Activated naive CD8-positive, alpha-beta T cell treated with anti-CD3 and anti-CD28 coated beads, Interleukin-2, amount 50 U/mL, for 24 hours (primary cell): ENCODE measurements at regions not wholly inside any gene's neighbourhood (a gene's known extent, or its start where the extent isn't known, plus 50 kb on each side); places are given as distances from the start of the nearest gene placed in this dataset.

Source experiments
- ATAC-seq: fragments of 150-1000 bp; cut with Tn5 transposase; one replicate; pipeline ENCODE4 v1.10.0; 2021
- DNase-seq: peaks from one replicate; pipeline ENCODE4 v3.0.0; 2021
- H3K27ac Mint-ChIP-seq: one replicate; pipeline ENCODE4 v1.8.0; 2021; ENCODE audit warnings: mild to moderate bottlenecking, mixed read lengths
- H3K27me3 Mint-ChIP-seq: one replicate; pipeline ENCODE4 v1.8.0; 2021; ENCODE audit warnings: mixed read lengths
- H3K36me3 Mint-ChIP-seq: one replicate; pipeline ENCODE4 v1.8.0; 2021; ENCODE audit warnings: low read depth, mixed read lengths
- H3K4me1 Mint-ChIP-seq: one replicate; pipeline ENCODE4 v1.8.0; 2021; ENCODE audit warnings: mixed read lengths
- H3K4me3 Mint-ChIP-seq: one replicate; pipeline ENCODE4 v1.8.0; 2021; ENCODE audit warnings: mild to moderate bottlenecking, moderate library complexity, mixed read lengths
- H3K9me3 Mint-ChIP-seq: one replicate; pipeline ENCODE4 v1.8.0; 2021; ENCODE audit warnings: mixed read lengths

DNA sequence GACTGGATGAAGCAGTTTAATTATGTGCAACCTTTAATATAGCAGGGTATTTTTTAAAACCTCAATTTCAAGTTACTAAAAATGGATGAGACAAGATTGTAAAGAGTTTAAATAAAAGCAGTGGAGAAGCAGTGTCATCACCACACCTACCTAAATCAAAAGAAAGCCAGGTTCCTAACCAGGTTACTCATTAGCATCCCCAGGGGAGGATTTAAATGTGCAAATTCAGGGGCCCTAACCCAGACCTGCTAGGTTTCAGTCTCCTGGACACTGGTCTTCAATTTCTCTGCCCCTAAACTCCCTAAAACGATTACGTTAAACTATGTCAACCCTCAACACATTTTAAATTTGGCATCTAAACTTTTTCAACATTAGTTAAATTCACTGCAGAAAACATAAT, 116.9 kb upstream of the KLF3 start:
- Mint-ChIP-seq H3K9me3 (peaks cover 6% of the 10 kb centered on the region), H3K4me3 (no peak overlapping the region), H3K4me1 (no peaks in the 10 kb centered on the region), H3K27me3 (no peaks in the 10 kb centered on the region), H3K27ac (no peak overlapping the region), H3K36me3 (no peaks in the 10 kb centered on the region)
- DNase-seq (no peak), ATAC-seq (no peak)

DNA sequence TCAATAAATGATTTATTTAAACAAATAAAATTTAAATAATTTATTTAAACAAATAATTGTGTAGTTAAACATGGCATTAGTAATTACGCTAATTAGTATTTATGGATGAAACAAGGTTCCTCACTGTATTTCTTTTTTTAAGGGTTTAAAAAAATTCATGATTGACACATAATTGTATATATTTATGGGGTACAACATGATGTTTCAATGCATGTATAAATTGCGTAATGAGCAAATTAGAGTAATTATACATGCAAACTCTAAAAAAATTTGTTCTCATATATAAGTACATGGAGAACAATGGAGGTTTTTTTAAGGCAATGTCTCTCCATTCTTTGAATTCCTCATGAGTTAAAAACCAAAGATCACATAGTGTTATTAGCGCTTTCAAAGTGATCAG, 115.7 kb upstream of the KLF3 start:
- no peaks in the 10 kb centered on the region for H3K4me1 Mint-ChIP-seq
- no peaks in the 10 kb centered on the region for H3K36me3 Mint-ChIP-seq
- H3K9me3 Mint-ChIP-seq: peaks cover 6% of the 10 kb centered on the region
- no peak for DNase-seq
- no peak for ATAC-seq
- H3K27me3 Mint-ChIP-seq: no peaks in the 10 kb centered on the region
- H3K4me3 Mint-ChIP-seq: no peak overlapping the region
- H3K27ac Mint-ChIP-seq: no peak overlapping the region

DNA sequence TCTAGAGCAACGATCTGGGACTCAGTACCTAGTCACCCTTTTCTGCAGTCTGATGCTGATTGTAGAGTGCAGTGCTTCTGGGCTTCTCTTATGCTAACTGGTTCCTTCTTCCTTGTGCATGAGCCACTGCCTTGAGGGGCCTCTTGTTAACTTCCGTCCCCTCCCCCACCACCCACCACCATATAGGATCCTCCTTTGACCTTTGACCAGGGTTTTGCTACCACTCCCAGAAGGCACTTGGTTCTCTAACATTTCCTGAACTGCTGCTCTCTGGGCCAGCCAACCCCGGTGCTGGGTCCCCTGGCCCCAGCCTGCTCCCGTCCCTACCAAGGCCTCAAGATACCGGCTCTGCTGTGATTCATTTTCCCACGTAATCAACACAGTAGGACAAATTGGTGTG, 104.6 kb upstream of the KLF3 start:
- Mint-ChIP-seq H3K9me3 (peaks cover 14% of the 10 kb centered on the region), H3K36me3 (no peaks in the 10 kb centered on the region), H3K4me1 (peaks cover 14% of the 10 kb centered on the region), H3K4me3 (no peak overlapping the region), H3K27ac (no peak overlapping the region), H3K27me3 (no peaks in the 10 kb centered on the region)
- no peak for DNase-seq
- ATAC-seq: no peak

DNA sequence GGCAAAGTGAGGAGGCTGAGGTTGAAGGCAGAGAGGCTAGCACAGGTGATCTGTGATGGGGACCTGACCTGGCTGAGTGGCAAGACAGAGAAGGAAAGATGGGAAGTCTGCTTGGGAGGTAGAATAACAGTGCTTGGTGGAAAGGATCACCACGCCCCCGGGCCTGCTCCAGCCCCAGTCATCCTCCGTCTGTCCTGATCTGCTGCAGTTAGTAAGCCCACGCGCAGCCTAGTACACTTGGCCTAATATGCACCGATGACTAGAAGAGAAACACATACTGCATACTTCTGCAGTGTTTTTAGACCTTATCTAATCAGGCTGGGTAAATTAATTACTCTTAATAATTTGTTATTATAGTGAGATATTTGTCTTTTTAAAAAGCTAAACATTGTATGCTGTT, 103.7 kb upstream of the KLF3 start:
- H3K36me3 Mint-ChIP-seq: no peaks in the 10 kb centered on the region
- peaks cover 14% of the 10 kb centered on the region for H3K4me1 Mint-ChIP-seq
- peaks cover 7% of the 10 kb centered on the region for H3K9me3 Mint-ChIP-seq
- no peak overlapping the region for H3K27ac Mint-ChIP-seq
- H3K4me3 Mint-ChIP-seq: no peak overlapping the region
- ATAC-seq (no peak), DNase-seq (no peak)
- no peaks in the 10 kb centered on the region for H3K27me3 Mint-ChIP-seq

DNA sequence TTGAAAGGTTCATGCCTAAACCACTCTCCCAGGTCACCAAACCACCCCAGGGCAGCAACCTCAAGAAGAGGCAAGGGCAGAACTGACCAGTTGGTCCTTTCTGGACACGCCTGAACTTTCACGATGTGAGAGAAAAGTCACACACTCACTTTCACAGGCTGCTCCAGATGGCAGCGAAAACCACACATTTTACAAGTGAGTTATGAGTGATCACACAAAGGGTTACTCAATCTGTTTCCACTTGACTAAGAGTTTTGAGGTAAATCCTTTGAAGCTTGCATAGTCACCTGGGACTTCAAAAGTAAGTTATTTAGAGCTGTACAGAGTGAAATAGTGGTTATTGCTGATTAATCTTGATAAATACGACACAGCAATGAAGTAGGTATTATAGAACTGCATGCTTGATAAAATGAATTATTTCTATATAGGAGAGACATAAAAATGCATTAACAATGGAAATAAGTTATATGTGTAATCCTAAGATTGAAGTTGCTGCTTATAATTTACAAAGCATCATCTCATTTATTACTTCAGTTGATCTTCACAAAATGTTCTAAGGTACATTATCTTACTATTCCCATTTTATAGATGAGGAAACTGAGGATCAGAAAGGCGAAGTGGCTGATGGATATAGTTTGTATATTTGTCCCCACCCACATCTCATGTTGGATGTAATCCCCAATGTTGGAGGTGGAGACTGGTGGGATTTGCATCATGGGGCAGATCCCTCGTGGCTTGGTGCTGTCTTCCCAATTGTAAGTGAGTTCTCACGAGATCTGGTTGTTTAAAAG, 103.0 kb upstream of the KLF3 start:
- H3K27me3 Mint-ChIP-seq: no peaks in the 10 kb centered on the region
- DNase-seq (no peak), ATAC-seq (peak; percentile 92)
- H3K36me3 Mint-ChIP-seq: no peaks in the 10 kb centered on the region
- peaks cover 2% of the 10 kb centered on the region for H3K9me3 Mint-ChIP-seq
- H3K4me1 Mint-ChIP-seq: peaks cover 14% of the 10 kb centered on the region
- H3K4me3 Mint-ChIP-seq: no peak overlapping the region
- H3K27ac Mint-ChIP-seq: no peak overlapping the region

DNA sequence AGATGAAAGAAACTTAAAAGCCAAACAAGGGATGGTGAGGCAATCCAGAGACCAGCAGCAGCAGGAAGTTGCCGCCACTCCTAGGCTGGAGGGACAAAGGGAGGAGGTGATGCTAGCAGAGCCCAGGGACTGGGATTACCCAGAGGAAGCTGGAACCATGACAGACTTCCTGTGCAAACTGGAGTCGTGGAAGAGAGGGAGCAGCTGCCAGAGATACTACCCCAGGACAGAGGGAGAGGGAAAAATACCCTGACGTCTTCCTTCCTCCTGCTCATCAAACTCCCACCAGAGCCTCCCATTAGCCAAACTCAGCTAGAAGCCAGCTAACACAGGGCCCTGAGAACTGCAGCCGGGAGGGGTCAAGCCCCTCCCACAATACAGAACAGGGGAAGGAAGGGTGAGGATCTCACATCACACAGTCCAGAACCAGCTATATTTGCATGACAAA, 101.2 kb upstream of the KLF3 start:
- no peak overlapping the region for H3K27ac Mint-ChIP-seq
- no peak for DNase-seq
- no peaks in the 10 kb centered on the region for H3K27me3 Mint-ChIP-seq
- no peaks in the 10 kb centered on the region for H3K36me3 Mint-ChIP-seq
- no peak overlapping the region for H3K4me3 Mint-ChIP-seq
- no peak for ATAC-seq
- H3K9me3 Mint-ChIP-seq: no peaks in the 10 kb centered on the region
- peaks cover 17% of the 10 kb centered on the region for H3K4me1 Mint-ChIP-seq

DNA sequence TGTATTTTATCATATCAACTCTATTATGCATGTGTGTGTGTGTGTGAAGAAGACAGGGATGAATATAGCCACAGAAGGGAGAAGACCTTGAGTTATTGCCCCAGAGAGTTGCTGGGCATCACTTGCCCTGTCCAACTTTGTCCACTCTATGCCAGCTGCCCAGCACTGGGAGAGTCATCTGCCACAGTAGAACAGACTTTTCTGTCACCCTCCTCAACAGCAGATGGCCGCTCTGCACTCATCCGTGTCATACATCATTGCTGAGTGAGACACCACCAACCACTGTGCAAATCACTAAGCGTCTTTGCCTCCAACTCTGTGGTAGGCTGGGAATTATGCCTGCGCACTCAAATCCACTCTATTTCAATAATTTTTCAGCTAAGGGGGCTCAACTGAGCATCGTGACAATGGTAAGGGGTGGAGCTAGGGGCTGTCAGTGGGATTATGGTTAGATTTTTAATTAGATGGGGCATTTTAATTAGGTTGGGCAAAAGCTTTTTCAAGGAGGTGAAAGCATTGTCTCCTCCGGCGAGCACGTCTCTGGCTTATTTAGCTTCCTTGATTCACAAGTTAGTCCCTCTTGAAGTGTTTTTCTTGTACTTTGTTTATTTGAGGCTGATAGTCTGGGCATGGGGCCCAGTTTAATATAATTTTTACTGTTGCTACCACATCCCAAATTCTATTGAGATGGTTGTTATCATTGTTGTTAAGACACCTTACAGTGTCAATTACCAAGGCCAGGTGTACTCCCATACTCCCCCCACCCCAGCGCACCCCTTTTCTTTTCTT, 100.1 kb upstream of the KLF3 start:
- Mint-ChIP-seq H3K9me3 (no peaks in the 10 kb centered on the region), H3K4me3 (no peak overlapping the region), H3K27me3 (no peaks in the 10 kb centered on the region), H3K4me1 (peaks cover 17% of the 10 kb centered on the region), H3K36me3 (no peaks in the 10 kb centered on the region), H3K27ac (no peak overlapping the region)
- ATAC-seq (no peak), DNase-seq (no peak)

DNA sequence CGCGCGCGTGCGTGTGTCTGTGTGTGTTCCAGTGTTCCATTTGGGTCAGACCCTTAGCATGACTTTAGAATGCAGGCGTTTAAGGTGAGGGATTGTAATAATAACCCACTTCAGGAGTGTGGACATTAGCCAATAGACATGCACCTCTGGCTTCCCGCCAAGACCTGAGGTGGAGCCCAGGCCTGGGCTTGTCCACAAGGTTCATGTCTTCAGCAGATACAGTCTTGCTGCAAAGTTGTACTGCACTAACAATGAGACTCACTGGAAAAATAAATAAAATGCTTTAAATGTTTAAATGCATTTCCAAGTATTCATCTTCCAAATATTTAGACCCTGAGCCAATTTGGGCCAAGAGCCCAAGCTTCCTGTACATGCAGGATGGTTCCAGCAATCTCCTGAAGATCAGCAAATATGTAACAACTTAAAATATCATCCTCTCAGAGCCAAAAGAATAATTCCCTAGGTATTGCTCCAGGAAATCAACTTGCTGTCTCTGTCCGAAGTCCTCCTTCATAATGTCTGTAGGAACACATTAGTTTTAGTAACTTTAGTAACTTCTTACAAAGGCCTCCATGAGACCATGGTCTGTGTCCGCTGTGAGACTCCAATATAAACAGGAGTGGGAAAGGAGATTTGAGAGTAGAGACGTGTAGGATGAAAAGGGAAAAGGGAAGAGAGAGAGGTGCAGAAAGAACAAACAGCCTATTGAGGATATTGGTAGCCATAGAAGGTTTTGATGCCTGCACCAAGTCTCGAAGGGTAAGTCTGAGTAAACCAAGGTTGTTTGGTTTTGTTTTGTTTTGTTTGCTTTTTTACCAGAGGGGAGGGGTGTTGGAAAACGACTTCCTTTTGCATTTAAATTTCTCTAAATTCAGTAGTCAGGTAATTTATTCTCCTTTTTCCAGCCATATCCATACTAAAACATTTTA, 98.5 kb upstream of the KLF3 start:
- H3K27ac Mint-ChIP-seq: no peak overlapping the region
- H3K27me3 Mint-ChIP-seq: no peaks in the 10 kb centered on the region
- no peaks in the 10 kb centered on the region for H3K36me3 Mint-ChIP-seq
- H3K9me3 Mint-ChIP-seq: no peaks in the 10 kb centered on the region
- peaks cover 12% of the 10 kb centered on the region for H3K4me1 Mint-ChIP-seq
- ATAC-seq (no peak), DNase-seq (no peak)
- H3K4me3 Mint-ChIP-seq: no peak overlapping the region

DNA sequence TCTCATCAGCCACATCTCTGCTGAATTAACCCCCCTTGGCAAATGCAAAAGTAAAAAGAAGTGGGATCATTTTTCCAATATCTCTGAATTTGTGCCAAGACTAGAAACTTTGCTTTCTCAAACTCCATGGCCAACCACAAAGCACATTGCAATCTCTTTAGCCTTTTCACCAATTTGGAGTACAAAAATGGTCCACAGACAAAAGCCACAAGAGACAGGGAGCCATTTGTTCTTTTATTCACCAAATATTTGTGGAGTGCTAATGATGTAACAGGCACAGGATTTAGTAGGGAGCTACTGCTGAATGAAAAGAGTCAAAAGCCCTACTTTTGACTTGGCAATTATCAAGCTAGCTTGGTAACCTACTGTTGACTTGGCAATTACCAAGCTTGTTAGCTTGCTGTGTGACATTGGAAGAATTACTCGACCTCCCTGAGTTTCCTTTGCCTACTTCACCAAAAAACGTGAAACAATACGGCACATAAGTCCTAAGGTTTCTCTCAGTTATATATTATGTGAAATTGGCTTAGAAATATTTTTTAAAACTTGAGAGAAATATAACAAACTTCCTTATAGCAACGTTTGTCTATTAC, 97.1 kb upstream of the KLF3 start:
- H3K36me3 Mint-ChIP-seq: no peaks in the 10 kb centered on the region
- H3K4me3 Mint-ChIP-seq: no peak overlapping the region
- ATAC-seq: no peak
- peaks cover 2% of the 10 kb centered on the region for H3K4me1 Mint-ChIP-seq
- H3K27ac Mint-ChIP-seq: no peak overlapping the region
- H3K9me3 Mint-ChIP-seq: no peaks in the 10 kb centered on the region
- no peaks in the 10 kb centered on the region for H3K27me3 Mint-ChIP-seq
- no peak for DNase-seq

DNA sequence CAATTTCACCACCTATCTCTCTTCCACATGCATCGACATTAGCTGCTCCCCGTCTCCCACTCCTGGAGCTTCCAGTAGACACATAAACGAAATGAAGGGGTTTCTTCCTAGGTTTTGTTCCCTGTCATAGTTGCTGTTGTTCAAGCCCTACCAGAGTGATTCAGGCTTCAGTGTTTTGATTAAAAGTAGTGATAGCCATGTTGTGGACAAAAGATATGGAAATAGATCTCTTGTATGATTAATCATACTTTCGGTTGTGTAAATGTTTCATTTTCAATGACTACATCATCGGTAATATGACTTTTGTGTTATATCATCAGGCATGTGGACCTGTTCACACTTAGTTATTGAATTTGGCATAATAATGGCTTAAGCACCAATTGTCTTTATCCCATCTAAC, 96.5 kb upstream of the KLF3 start:
- no peak overlapping the region for H3K4me3 Mint-ChIP-seq
- DNase-seq (no peak), ATAC-seq (no peak)
- no peaks in the 10 kb centered on the region for H3K36me3 Mint-ChIP-seq
- H3K27me3 Mint-ChIP-seq: no peaks in the 10 kb centered on the region
- H3K4me1 Mint-ChIP-seq: peaks cover 2% of the 10 kb centered on the region
- H3K9me3 Mint-ChIP-seq: no peaks in the 10 kb centered on the region
- H3K27ac Mint-ChIP-seq: no peak overlapping the region

DNA sequence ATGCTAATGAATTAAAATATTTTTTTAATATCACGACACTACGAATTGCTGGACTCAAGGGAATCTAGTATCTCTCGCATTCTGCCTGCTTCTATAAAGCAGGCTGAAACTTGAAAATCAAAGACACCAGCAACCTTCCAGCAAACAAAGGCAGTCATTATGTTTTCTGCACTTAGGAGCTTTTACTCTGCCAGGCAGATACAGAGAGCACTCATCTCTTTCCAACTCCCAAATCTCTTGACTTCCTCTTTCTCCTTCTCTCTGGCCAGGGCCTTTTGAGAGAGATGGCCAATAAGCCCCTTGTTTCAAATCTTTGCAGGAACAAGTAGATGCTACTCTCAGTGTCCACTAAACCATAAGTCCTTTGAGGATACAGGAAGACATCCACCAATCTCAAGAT, 95.2 kb upstream of the KLF3 start:
- DNase-seq: no peak
- peaks cover 2% of the 10 kb centered on the region for H3K4me1 Mint-ChIP-seq
- H3K9me3 Mint-ChIP-seq: no peaks in the 10 kb centered on the region
- H3K27ac Mint-ChIP-seq: no peak overlapping the region
- no peaks in the 10 kb centered on the region for H3K27me3 Mint-ChIP-seq
- ATAC-seq: no peak
- no peaks in the 10 kb centered on the region for H3K36me3 Mint-ChIP-seq
- H3K4me3 Mint-ChIP-seq: no peak overlapping the region

DNA sequence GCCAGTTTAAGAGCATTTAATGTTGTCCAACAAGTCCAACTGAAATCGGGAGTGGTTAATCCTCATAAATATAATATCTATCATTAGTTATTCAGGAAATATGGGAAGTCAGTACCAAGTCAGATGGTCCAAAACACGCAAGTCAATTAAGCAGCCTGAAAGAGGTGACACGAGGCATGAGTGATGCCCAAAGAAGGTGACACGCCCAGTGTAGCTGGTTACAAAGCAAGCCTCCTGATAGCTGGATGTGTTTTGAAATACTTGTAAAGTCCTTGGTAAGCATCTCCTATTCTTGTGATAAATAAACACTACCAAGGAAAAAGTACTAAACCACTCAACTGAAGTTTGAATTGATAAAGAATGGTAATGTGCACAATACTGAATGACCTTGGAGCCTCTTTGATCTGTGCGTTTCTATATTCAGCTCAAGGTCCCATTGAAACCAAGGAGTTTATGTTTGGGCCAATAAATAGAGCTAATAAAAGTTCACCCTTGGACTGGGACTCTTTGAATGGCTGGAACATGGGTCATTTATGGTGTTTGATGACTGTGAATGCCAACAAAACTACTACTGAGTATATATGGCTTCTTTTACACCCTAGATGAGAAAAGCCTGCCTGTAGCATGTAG, 93.2 kb upstream of the KLF3 start:
- Mint-ChIP-seq H3K27ac (no peak overlapping the region), H3K4me1 (peaks cover 2% of the 10 kb centered on the region), H3K27me3 (no peaks in the 10 kb centered on the region), H3K9me3 (no peaks in the 10 kb centered on the region), H3K4me3 (no peak overlapping the region), H3K36me3 (no peaks in the 10 kb centered on the region)
- DNase-seq (no peak), ATAC-seq (no peak)

DNA sequence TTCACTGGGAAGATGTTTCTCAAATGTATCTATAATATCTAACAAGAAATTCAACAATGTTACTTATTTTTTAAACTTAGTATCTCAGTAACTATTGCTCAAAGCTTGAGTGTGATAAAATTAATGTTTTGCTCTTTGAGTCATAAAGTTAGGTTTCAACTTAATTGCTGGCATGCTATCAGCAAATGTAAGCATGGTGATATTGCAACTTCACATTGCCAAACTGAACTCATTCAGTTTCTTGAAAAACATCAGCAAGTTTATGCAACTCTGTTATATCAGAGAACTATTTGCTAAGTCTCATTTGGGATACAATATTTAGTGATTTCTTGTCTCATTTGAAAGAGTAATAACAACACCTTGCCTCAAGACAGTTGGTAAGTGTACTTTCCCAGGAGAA, 91.2 kb upstream of the KLF3 start:
- ATAC-seq: no peak
- Mint-ChIP-seq H3K4me1 (no peaks in the 10 kb centered on the region), H3K27me3 (no peaks in the 10 kb centered on the region), H3K9me3 (no peaks in the 10 kb centered on the region), H3K27ac (no peak overlapping the region), H3K4me3 (no peak overlapping the region), H3K36me3 (no peaks in the 10 kb centered on the region)
- no peak for DNase-seq
